H1 (cell line): ENCODE measurements at regions not wholly inside any gene's neighbourhood (a gene's known extent, or its start where the extent isn't known, plus 50 kb on each side); places are given as distances from the start of the nearest gene placed in this dataset.

ENCODE experiments used
- CTCF ChIA-PET: fragments of 300-600 bp; sonication (Branson Sonifier 250); formaldehyde crosslinking; loops from one replicate; lab custom pipeline; 2021; ENCODE audit not compliant: partially characterized antibody; lab: Charles Lee
- POLR2A ChIA-PET: fragments of 300-600 bp; sonication (Branson Sonifier 250); formaldehyde crosslinking; loops from one replicate; lab custom pipeline; 2021; ENCODE audit warnings: inconsistent platforms; ENCODE audit not compliant: partially characterized antibody; lab: Charles Lee
- DNase-seq, 2 experiments: peaks; one replicate each; pipeline versions ENCODE4 v3.0.0 to v3.0.0-alpha.2; 2010 to 2022; ENCODE audit warnings: low spot score in 2 of 2, low read depth in 1 of 2, mixed read lengths in 1 of 2
- FAIRE-seq: peaks from 2 replicates; lab custom pipeline; 2011; peaks lifted over from hg19 to GRCh38; lab: Jason Lieb, UNC
- H2AFZ ChIP-seq: 2 replicates; pipeline ENCODE4 v1.8.1; 2012; ENCODE audit warnings: low read length, inconsistent platforms
- H2AK5ac ChIP-seq: 2 replicates; pipeline ENCODE4 v1.6.1; 2013; ENCODE audit warnings: low read depth, low read length
- H2BK120ac ChIP-seq: replicated peaks from 2 replicates; pipeline ENCODE3; 2013; ENCODE audit warnings: low read depth, low read length, inconsistent platforms
- H2BK12ac ChIP-seq: 2 replicates; pipeline ENCODE4 v1.6.1; 2013; ENCODE audit warnings: low read depth, low read length
- H2BK15ac ChIP-seq: 2 replicates; pipeline ENCODE4 v1.6.1; 2013; ENCODE audit warnings: low read length
- H2BK20ac ChIP-seq: 2 replicates; pipeline ENCODE4 v1.6.1; 2013; ENCODE audit warnings: low read length
- H2BK5ac ChIP-seq: 2 replicates; pipeline ENCODE4 v1.6.1; 2013; ENCODE audit warnings: low read depth, low read length
- H3K14ac ChIP-seq: 2 replicates; pipeline ENCODE4 v1.6.1; 2013; ENCODE audit warnings: inconsistent platforms; ENCODE audit not compliant: insufficient read length
- H3K18ac ChIP-seq: 2 replicates; pipeline ENCODE4 v1.6.1; 2013; ENCODE audit warnings: low read length; ENCODE audit errors: extremely low read depth
- H3K23ac ChIP-seq: 2 replicates; pipeline ENCODE4 v1.6.1; 2013; ENCODE audit warnings: inconsistent platforms; ENCODE audit not compliant: insufficient read length
- H3K23me2 ChIP-seq: 2 replicates; pipeline ENCODE4 v1.6.1; 2013; ENCODE audit warnings: low read depth, low read length
- H3K27ac ChIP-seq: 2 replicates; pipeline ENCODE4 v1.6.1; 2011; ENCODE audit warnings: low read depth, low read length, inconsistent platforms
- H3K27me3 ChIP-seq, 4 experiments: replicated peaks in 1 of 4; 1 replicate in 1 of 4; 2 replicates in 3 of 4; pipeline versions ENCODE4 v1.6.1 to v1.8.1; 2011 to 2013; ENCODE audit warnings: low read length in 3 of 4, mild to moderate bottlenecking in 3 of 4, inconsistent platforms in 2 of 4, mixed read lengths in 2 of 4, moderate library complexity in 1 of 4; ENCODE audit not compliant: control insufficient read depth in 3 of 4, insufficient read depth in 3 of 4; ENCODE audit errors: extremely low read depth in 1 of 4
- H3K36me3 ChIP-seq, 4 experiments: 2 replicates each; pipeline versions ENCODE4 v1.6.1 to v1.8.1; 2011 to 2013; ENCODE audit warnings: mild to moderate bottlenecking in 4 of 4, low read length in 3 of 4, moderate library complexity in 2 of 4, control low read depth in 1 of 4, inconsistent platforms in 1 of 4; ENCODE audit not compliant: insufficient read depth in 4 of 4, control insufficient read depth in 2 of 4
- H3K4ac ChIP-seq: replicated peaks from 2 replicates; pipeline ENCODE3; 2013; ENCODE audit warnings: low read length, low read depth, mixed read lengths, inconsistent platforms; ENCODE audit not compliant: insufficient read length
- H3K4me1 ChIP-seq, 4 experiments: replicated peaks in 1 of 4; 1 replicate in 1 of 4; 2 replicates in 3 of 4; pipeline versions ENCODE4 v1.6.1 to v1.8.1; 2011 to 2013; ENCODE audit warnings: low read length in 3 of 4, inconsistent platforms in 2 of 4, mixed read lengths in 1 of 4; ENCODE audit not compliant: insufficient read depth in 4 of 4, control insufficient read depth in 3 of 4
- H3K4me2 ChIP-seq, 2 experiments: 2 replicates each; pipeline versions ENCODE4 v1.6.1 to v1.8.1; 2011 to 2013; ENCODE audit warnings: low read depth in 2 of 2, low read length in 2 of 2, control low read depth in 1 of 2, inconsistent platforms in 1 of 2, mild to moderate bottlenecking in 1 of 2; ENCODE audit not compliant: insufficient read depth in 1 of 2
- H3K4me3 ChIP-seq, 4 experiments: fragments of 200-600, 300-600 bp in 1 of 4; sonication (generic), shearing (Covaris generic), sonication (Bioruptor Twin) in 1 of 4; 2 replicates each; pipeline versions ENCODE4 v1.5.1 to v1.8.1; 2011 to 2016; ENCODE audit warnings: low read length in 4 of 4, low read depth in 3 of 4, control low read depth in 2 of 4, inconsistent platforms in 2 of 4, mild to moderate bottlenecking in 2 of 4, mixed read lengths in 1 of 4, moderate library complexity in 1 of 4; ENCODE audit not compliant: insufficient read depth in 2 of 4; ENCODE audit errors: extremely low read depth in 1 of 4
- H3K56ac ChIP-seq: replicated peaks from 2 replicates; pipeline ENCODE3; 2013; ENCODE audit warnings: low read depth, mild to moderate bottlenecking, mixed read lengths, low read length, inconsistent platforms; ENCODE audit not compliant: insufficient read length
- H3K79me1 ChIP-seq: 2 replicates; pipeline ENCODE4 v1.6.1; 2013; ENCODE audit warnings: low read depth, low read length, control low read depth
- H3K79me2 ChIP-seq, 2 experiments: 2 replicates each; pipeline versions ENCODE4 v1.6.1 to v1.8.1; 2012 to 2013; ENCODE audit warnings: low read length in 2 of 2, mild to moderate bottlenecking in 2 of 2, inconsistent platforms in 1 of 2; ENCODE audit not compliant: insufficient read depth in 2 of 2, control insufficient read depth in 1 of 2
- H3K9ac ChIP-seq, 4 experiments: replicated peaks in 1 of 4; 1 replicate in 1 of 4; 2 replicates in 3 of 4; pipeline versions ENCODE4 v1.6.1 to v1.8.1; 2011 to 2013; ENCODE audit warnings: low read depth in 3 of 4, low read length in 3 of 4, control low read depth in 2 of 4, mild to moderate bottlenecking in 2 of 4, moderate library complexity in 2 of 4, inconsistent platforms in 1 of 4; ENCODE audit errors: extremely low read depth in 1 of 4
- H3K9me3 ChIP-seq, 2 experiments: 2 replicates each; pipeline versions ENCODE4 v1.6.1 to v1.8.1; 2012 to 2013; ENCODE audit warnings: mild to moderate bottlenecking in 2 of 2, moderate library complexity in 2 of 2, control low read depth in 1 of 2, inconsistent platforms in 1 of 2, low read depth in 1 of 2, low read length in 1 of 2, mixed read lengths in 1 of 2; ENCODE audit not compliant: insufficient read depth in 2 of 2
- H4K20me1 ChIP-seq, 2 experiments: replicated peaks in 1 of 2; 2 replicates each; pipeline versions ENCODE3 to v1.8.1; 2011 to 2013; ENCODE audit warnings: inconsistent platforms in 2 of 2, low read length in 2 of 2, mild to moderate bottlenecking in 1 of 2; ENCODE audit not compliant: insufficient read depth in 2 of 2, control insufficient read depth in 1 of 2
- H4K5ac ChIP-seq: 2 replicates; pipeline ENCODE4 v1.6.1; 2013; ENCODE audit warnings: low read length, low read depth, mixed read lengths, inconsistent platforms; ENCODE audit not compliant: insufficient read length
- H4K8ac ChIP-seq: 2 replicates; pipeline ENCODE4 v1.8.0; 2013; ENCODE audit warnings: mild to moderate bottlenecking, moderate library complexity, low read length, inconsistent platforms; ENCODE audit not compliant: insufficient read depth; ENCODE audit errors: extremely low read depth
- H4K91ac ChIP-seq: replicated peaks from 2 replicates; pipeline ENCODE3; 2013; ENCODE audit warnings: low read length, mixed read lengths, inconsistent platforms; ENCODE audit not compliant: insufficient read length
- BRCA1 ChIP-seq: IDR thresholded peaks from 2 replicates; pipeline ENCODE4 v1.6.1; 2012; ENCODE audit warnings: low read depth, low read length, improper control_type of control experiment
- CBX5 ChIP-seq: fragments of 300-800, 300-1000 bp; sonication (generic); IDR thresholded peaks from 2 replicates; pipeline ENCODE4 v1.7.1; 2016; ENCODE audit warnings: antibody characterized with exemption, low read length, low read depth
- CHD2 ChIP-seq: IDR thresholded peaks from 2 replicates; pipeline ENCODE4 v1.6.1; 2012; ENCODE audit warnings: low read length, improper control_type of control experiment
- EZH2 ChIP-seq: fragments of 200-600 bp; sonication (generic); IDR thresholded peaks from 2 replicates; pipeline ENCODE4 v1.7.1; 2012; ENCODE audit warnings: low read depth, mild to moderate bottlenecking, moderate library complexity, low read length, inconsistent platforms; ENCODE audit not compliant: severe bottlenecking
- FOSL1 ChIP-seq: IDR thresholded peaks from 2 replicates; pipeline ENCODE4 v1.6.1; 2011; ENCODE audit warnings: mild to moderate bottlenecking, low read depth, low read length, moderate library complexity; ENCODE audit not compliant: insufficient read depth
- HDAC6 ChIP-seq: IDR thresholded peaks from one replicate; pipeline ENCODE4 v1.7.1; 2012; ENCODE audit warnings: low read depth, mild to moderate bottlenecking, inconsistent platforms, low read length, moderate library complexity
- JUN ChIP-seq: IDR thresholded peaks from 2 replicates; pipeline ENCODE4 v1.6.1; 2011; ENCODE audit warnings: low read depth, mild to moderate bottlenecking, improper control_type of control experiment, low read length
- JUND ChIP-seq: IDR thresholded peaks from 2 replicates; pipeline ENCODE4 v1.6.1; 2011; ENCODE audit warnings: mild to moderate bottlenecking, improper control_type of control experiment, low read length
- SIX5 ChIP-seq: IDR thresholded peaks from 2 replicates; pipeline ENCODE4 v1.6.1; 2011; ENCODE audit warnings: mild to moderate bottlenecking, low read depth, low read length
- SP1 ChIP-seq: IDR thresholded peaks from 2 replicates; pipeline ENCODE4 v1.6.1; 2011; ENCODE audit warnings: low read depth, low read length
- SP4 ChIP-seq: IDR thresholded peaks from 2 replicates; pipeline ENCODE4 v1.6.1; 2012; ENCODE audit warnings: low read length, inconsistent platforms
- WGBS, 2 experiments: shearing (Covaris generic) in 1 of 2; methylation state at CpG; one replicate each; pipeline versions ENCODE4 v1.1.6 to v1.1.7; 2013 to 2015; ENCODE audit warnings: low lambda C conversion rate in 2 of 2, mixed read lengths in 2 of 2, inconsistent platforms in 1 of 2, low coverage in 1 of 2, missing lambda C conversion rate in 1 of 2; ENCODE audit not compliant: insufficient replicate concordance in 2 of 2, insufficient coverage in 1 of 2, insufficient read length in 1 of 2; ENCODE audit errors: extremely low coverage in 1 of 2, missing lambda C conversion rate in 1 of 2; 5-methylcytosine and 5-hydroxymethylcytosine counted together
- TF ChIP-seq, protein P1 (sequence below): IDR thresholded peaks from 2 replicates; pipeline ENCODE4 v1.6.1; 2011; ENCODE audit warnings: low read length, improper control_type of control experiment
- TF ChIP-seq, protein P2 (sequence below): IDR thresholded peaks from 2 replicates; pipeline ENCODE4 v1.6.1; 2012; ENCODE audit warnings: inconsistent platforms
- TF ChIP-seq, protein P3 (sequence below): IDR thresholded peaks from 2 replicates; pipeline ENCODE4 v1.6.1; 2011; ENCODE audit warnings: low read depth, mild to moderate bottlenecking, low read length; ENCODE audit not compliant: insufficient read depth

DNA sequence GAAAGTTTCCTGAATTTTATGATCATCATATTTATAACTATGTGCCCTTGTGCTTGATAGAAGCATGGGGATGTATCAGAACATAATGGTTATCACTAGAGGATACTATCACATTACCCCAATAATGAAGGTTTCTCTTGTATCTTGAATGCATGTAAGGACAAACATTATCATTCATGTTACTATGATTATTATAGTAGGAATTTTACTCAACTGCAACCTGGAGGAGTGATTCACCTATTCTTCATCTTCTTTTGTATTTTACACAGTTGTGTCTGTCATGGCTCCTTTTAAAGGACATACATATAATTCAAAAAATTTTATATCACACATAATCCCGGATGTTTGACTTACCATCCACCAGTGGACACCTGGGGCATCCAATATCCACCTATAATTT lies 143.8 kb upstream of the TMPRSS15 start:
- no peaks in the 10 kb centered on the region for H4K20me1 ChIP-seq
- no peaks in the 10 kb centered on the region for H3K9me3 ChIP-seq
- H2BK20ac ChIP-seq = no peak overlapping the region
- no peak overlapping the region for H3K4me3 ChIP-seq
- H3K79me1 ChIP-seq = no peaks in the 10 kb centered on the region
- no peak overlapping the region for H3K23ac ChIP-seq
- H3K4me1 ChIP-seq = no peaks in the 10 kb centered on the region
- no peak for DNase-seq
- H3K18ac ChIP-seq = no peak overlapping the region
- ChIA-PET POLR2A (no interaction called here), CTCF (interaction anchor here (0.6 kb wide), 1 partner anchor 919 kb away, joined by 4 read pairs; no protein-coding TSS in a partner anchor)
- no peaks in the 10 kb centered on the region for H3K36me3 ChIP-seq
- no peak overlapping the region for H2BK15ac ChIP-seq
- H2AK5ac ChIP-seq = no peak overlapping the region
- no peaks in the 10 kb centered on the region for H3K79me2 ChIP-seq
- no peaks in the 10 kb centered on the region for H3K27me3 ChIP-seq
- no peak for FAIRE-seq
- H4K91ac ChIP-seq = no peak overlapping the region
- no peaks in the 10 kb centered on the region for H3K23me2 ChIP-seq
- TF ChIP-seq SP4 = no peak
- no peak for TF ChIP-seq SIX5
- TF ChIP-seq BRCA1 = no peak
- TF ChIP-seq, protein P1, sequence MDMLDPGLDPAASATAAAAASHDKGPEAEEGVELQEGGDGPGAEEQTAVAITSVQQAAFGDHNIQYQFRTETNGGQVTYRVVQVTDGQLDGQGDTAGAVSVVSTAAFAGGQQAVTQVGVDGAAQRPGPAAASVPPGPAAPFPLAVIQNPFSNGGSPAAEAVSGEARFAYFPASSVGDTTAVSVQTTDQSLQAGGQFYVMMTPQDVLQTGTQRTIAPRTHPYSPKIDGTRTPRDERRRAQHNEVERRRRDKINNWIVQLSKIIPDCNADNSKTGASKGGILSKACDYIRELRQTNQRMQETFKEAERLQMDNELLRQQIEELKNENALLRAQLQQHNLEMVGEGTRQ = no peak
- no peak for TF ChIP-seq HDAC6
- TF ChIP-seq JUND = no peak
- TF ChIP-seq SP1 = no peak
- no peak for TF ChIP-seq CBX5
- TF ChIP-seq JUN = no peak
- TF ChIP-seq, protein P2, sequence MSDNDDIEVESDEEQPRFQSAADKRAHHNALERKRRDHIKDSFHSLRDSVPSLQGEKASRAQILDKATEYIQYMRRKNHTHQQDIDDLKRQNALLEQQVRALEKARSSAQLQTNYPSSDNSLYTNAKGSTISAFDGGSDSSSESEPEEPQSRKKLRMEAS = no peak
- TF ChIP-seq CHD2 = no peak
- no peak for TF ChIP-seq EZH2
- TF ChIP-seq, protein P3, sequence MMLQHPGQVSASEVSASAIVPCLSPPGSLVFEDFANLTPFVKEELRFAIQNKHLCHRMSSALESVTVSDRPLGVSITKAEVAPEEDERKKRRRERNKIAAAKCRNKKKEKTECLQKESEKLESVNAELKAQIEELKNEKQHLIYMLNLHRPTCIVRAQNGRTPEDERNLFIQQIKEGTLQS = no peak
- TF ChIP-seq FOSL1 = no peak
- 100% methylated on average over 1 of the region's 1 CpG; no CpG with 5 or more reads in 1 of the 2 experiments for WGBS, 2 experiments
- no peak overlapping the region for H2AFZ ChIP-seq
- no peak overlapping the region for H2BK5ac ChIP-seq
- no peak overlapping the region for H3K9ac ChIP-seq
- H4K5ac ChIP-seq = no peak overlapping the region
- no peak overlapping the region for H3K56ac ChIP-seq
- no peak overlapping the region for H3K27ac ChIP-seq
- H3K4ac ChIP-seq = no peak overlapping the region
- no peak overlapping the region for H3K4me2 ChIP-seq
- H2BK12ac ChIP-seq = no peak overlapping the region
- no peak overlapping the region for H3K14ac ChIP-seq
- no peak overlapping the region for H2BK120ac ChIP-seq
- H4K8ac ChIP-seq = no peak overlapping the region
